H9 (cell line): ENCODE measurements at regions not wholly inside any gene's neighbourhood (a gene's known extent, or its start where the extent isn't known, plus 50 kb on each side); places are given as distances from the start of the nearest gene placed in this dataset.

ENCODE experiments used
- DNase-seq: peaks from one replicate; pipeline ENCODE4 v3.0.0-alpha.2; 2017
- H2AFZ ChIP-seq: one replicate; pipeline ENCODE4 v1.6.1; 2013; ENCODE audit warnings: mild to moderate bottlenecking, low read length, control low read depth, moderate library complexity
- H2AK5ac ChIP-seq: 2 replicates; pipeline ENCODE4 v1.6.1; 2013; ENCODE audit warnings: low read length, control low read depth, mixed read lengths; ENCODE audit not compliant: insufficient read length
- H2BK120ac ChIP-seq: one replicate; pipeline ENCODE4 v1.6.1; 2013; ENCODE audit warnings: low read depth, mild to moderate bottlenecking, low read length, control low read depth, inconsistent platforms; ENCODE audit not compliant: poor library complexity, severe bottlenecking
- H2BK12ac ChIP-seq: 2 replicates; pipeline ENCODE4 v1.6.1; 2013; ENCODE audit warnings: low read length, control low read depth, mixed read lengths, low read depth; ENCODE audit not compliant: insufficient read length
- H2BK15ac ChIP-seq: 2 replicates; pipeline ENCODE4 v1.6.1; 2013; ENCODE audit warnings: low read depth, low read length, control low read depth
- H2BK20ac ChIP-seq: one replicate; pipeline ENCODE4 v1.6.1; 2013; ENCODE audit warnings: low read depth, mild to moderate bottlenecking, low read length, control low read depth, inconsistent platforms; ENCODE audit not compliant: poor library complexity, severe bottlenecking
- H2BK5ac ChIP-seq: 2 replicates; pipeline ENCODE4 v1.6.1; 2013; ENCODE audit warnings: low read length, control low read depth, mixed read lengths; ENCODE audit not compliant: insufficient read length
- H3K14ac ChIP-seq: 2 replicates; pipeline ENCODE4 v1.6.1; 2013; ENCODE audit warnings: low read length, control low read depth; ENCODE audit not compliant: insufficient read depth
- H3K18ac ChIP-seq: 2 replicates; pipeline ENCODE4 v1.6.1; 2013; ENCODE audit warnings: low read depth, mild to moderate bottlenecking, mixed read lengths, low read length, control low read depth; ENCODE audit not compliant: insufficient read length
- H3K23ac ChIP-seq: 2 replicates; pipeline ENCODE4 v1.6.1; 2013; ENCODE audit warnings: low read length, control low read depth, mixed read lengths, low read depth; ENCODE audit not compliant: insufficient read length
- H3K23me2 ChIP-seq: 2 replicates; pipeline ENCODE4 v1.6.1; 2013; ENCODE audit warnings: low read depth, mild to moderate bottlenecking, mixed read lengths, low read length, control low read depth; ENCODE audit not compliant: insufficient read length, poor library complexity, severe bottlenecking
- H3K27ac ChIP-seq: 2 replicates; pipeline ENCODE4 v1.5.1; 2013; ENCODE audit warnings: low read length, control low read depth, mixed read lengths, low read depth; ENCODE audit not compliant: insufficient read length
- H3K27me3 ChIP-seq: 2 replicates; pipeline ENCODE4 v1.6.1; 2013; ENCODE audit warnings: low read length, control low read depth, inconsistent platforms; ENCODE audit not compliant: insufficient read depth
- H3K4ac ChIP-seq: 2 replicates; pipeline ENCODE4 v1.6.1; 2013; ENCODE audit warnings: low read depth, mild to moderate bottlenecking, control low read depth, inconsistent platforms, low read length, moderate library complexity
- H3K4me1 ChIP-seq: 2 replicates; pipeline ENCODE4 v1.6.1; 2013; ENCODE audit warnings: low read length, control low read depth, inconsistent platforms; ENCODE audit not compliant: insufficient read depth
- H3K4me2 ChIP-seq: 2 replicates; pipeline ENCODE4 v1.6.1; 2013; ENCODE audit warnings: low read length, control low read depth, mixed read lengths; ENCODE audit not compliant: insufficient read length, insufficient read depth
- H3K56ac ChIP-seq: 2 replicates; pipeline ENCODE4 v1.6.1; 2013; ENCODE audit warnings: low read depth, mild to moderate bottlenecking, mixed read lengths, low read length, control low read depth; ENCODE audit not compliant: insufficient read length
- H3K79me1 ChIP-seq: 2 replicates; pipeline ENCODE4 v1.6.1; 2013; ENCODE audit warnings: low read depth, mild to moderate bottlenecking, moderate library complexity, low read length, control low read depth, inconsistent platforms; ENCODE audit not compliant: insufficient read depth, poor library complexity, severe bottlenecking
- H3K79me2 ChIP-seq: 2 replicates; pipeline ENCODE4 v1.6.1; 2013; ENCODE audit warnings: low read length, control low read depth, inconsistent platforms; ENCODE audit not compliant: insufficient read depth
- H3K9ac ChIP-seq: 2 replicates; pipeline ENCODE4 v1.6.1; 2013; ENCODE audit warnings: low read length, control low read depth, mixed read lengths; ENCODE audit not compliant: insufficient read length; ENCODE audit errors: extremely low read depth
- H3K9me3 ChIP-seq: one replicate; pipeline ENCODE4 v1.6.1; 2013; ENCODE audit warnings: low read depth, low read length, inconsistent platforms; ENCODE audit not compliant: control insufficient read depth
- H3T11ph ChIP-seq: one replicate; pipeline ENCODE4 v1.6.1; 2013; ENCODE audit warnings: mild to moderate bottlenecking, low read length, control low read depth, inconsistent platforms
- H4K20me1 ChIP-seq: one replicate; pipeline ENCODE4 v1.6.1; 2013; ENCODE audit not compliant: control insufficient read depth, insufficient read length, insufficient read depth
- H4K5ac ChIP-seq: 2 replicates; pipeline ENCODE4 v1.6.1; 2013; ENCODE audit warnings: low read depth, mild to moderate bottlenecking, mixed read lengths, low read length, control low read depth; ENCODE audit not compliant: insufficient read length
- H4K8ac ChIP-seq: replicated peaks from 2 replicates; pipeline ENCODE4 v1.6.1; 2013; ENCODE audit warnings: low read length, control low read depth, mixed read lengths, low read depth; ENCODE audit not compliant: insufficient read length
- H4K91ac ChIP-seq: 2 replicates; pipeline ENCODE4 v1.6.1; 2013; ENCODE audit warnings: low read depth, mild to moderate bottlenecking, moderate library complexity, mixed read lengths, low read length, control low read depth; ENCODE audit not compliant: insufficient read length
- H3K27ac Mint-ChIP-seq, 3 experiments: 2 replicates in 2 of 3; 3 replicates in 1 of 3; pipeline ENCODE4 v1.8.0; 2020 to 2021; ENCODE audit warnings: mixed read lengths in 3 of 3, mild to moderate bottlenecking in 1 of 3, moderate library complexity in 1 of 3
- H3K27me3 Mint-ChIP-seq: 2 replicates; pipeline ENCODE4 v1.8.0; 2021; ENCODE audit warnings: low read depth, mild to moderate bottlenecking, moderate library complexity, mixed read lengths
- H3K36me3 Mint-ChIP-seq, 3 experiments: 2 replicates in 2 of 3; 3 replicates in 1 of 3; pipeline ENCODE4 v1.8.0; 2020 to 2021; ENCODE audit warnings: low read depth in 3 of 3, mixed read lengths in 3 of 3; ENCODE audit not compliant: insufficient read depth in 1 of 3
- H3K4me1 Mint-ChIP-seq, 2 experiments: 2 replicates each; pipeline ENCODE4 v1.8.0; 2020; ENCODE audit warnings: mixed read lengths in 2 of 2
- H3K4me3 Mint-ChIP-seq, 2 experiments: 2 replicates in 1 of 2; 3 replicates in 1 of 2; pipeline ENCODE4 v1.8.0; 2020 to 2021; ENCODE audit warnings: mild to moderate bottlenecking in 2 of 2, mixed read lengths in 2 of 2, moderate library complexity in 1 of 2
- H3K9me3 Mint-ChIP-seq, 2 experiments: 2 replicates in 1 of 2; 3 replicates in 1 of 2; pipeline ENCODE4 v1.8.0; 2020; ENCODE audit warnings: mild to moderate bottlenecking in 2 of 2, mixed read lengths in 2 of 2, moderate library complexity in 1 of 2
- CTCF ChIP-seq: fragments of 200-600 bp; sonication (generic); conservative IDR thresholded peaks from 3 replicates; pipeline ENCODE4 v1.8.0; 2021; ENCODE audit warnings: antibody characterized with exemption, mild to moderate bottlenecking
- WGBS: extraction: QIAGEN DNeasy Blood & Tissue Kit; methylation state at CpG from one replicate; pipeline ENCODE4 v1.1.7; 2013; ENCODE audit warnings: missing lambda C conversion rate, low lambda C conversion rate, mixed read lengths; ENCODE audit not compliant: insufficient read length; ENCODE audit errors: extremely low coverage; 5-methylcytosine and 5-hydroxymethylcytosine counted together

GRCh38 chr7:79684384-79684783 lies 230.9 kb upstream of the MAGI2 start:
- no peak overlapping the region for H2AFZ ChIP-seq
- no peak overlapping the region for H2AK5ac ChIP-seq
- H3K4me2 ChIP-seq: no peak overlapping the region
- no peak for TF ChIP-seq CTCF
- no peak overlapping the region for H3K56ac ChIP-seq
- no peak overlapping the region for H2BK5ac ChIP-seq
- H3K27ac ChIP-seq: no peak overlapping the region
- H3K23me2 ChIP-seq: no peaks in the 10 kb centered on the region
- Mint-ChIP-seq H3K27me3 (no peaks in the 10 kb centered on the region; the same call in none of the 2 replicates), H3K9me3 (no peaks in the 10 kb centered on the region), H3K4me3 (no peak overlapping the region), H3K36me3 (no peaks in the 10 kb centered on the region), H3K27ac (no peak overlapping the region), H3K4me1 (no peaks in the 10 kb centered on the region)
- H2BK20ac ChIP-seq: no peak overlapping the region
- DNase-seq: no peak
- no peaks in the 10 kb centered on the region for H4K20me1 ChIP-seq
- H3K4ac ChIP-seq: no peak overlapping the region
- H3K14ac ChIP-seq: no peak overlapping the region
- no peak overlapping the region for H3K9ac ChIP-seq
- H3K18ac ChIP-seq: no peak overlapping the region
- H3K79me1 ChIP-seq: no peaks in the 10 kb centered on the region
- H4K5ac ChIP-seq: no peak overlapping the region
- no peaks in the 10 kb centered on the region for H3K79me2 ChIP-seq
- H3K23ac ChIP-seq: no peak overlapping the region
- H2BK15ac ChIP-seq: no peak overlapping the region
- H3T11ph ChIP-seq: no peak overlapping the region
- no peaks in the 10 kb centered on the region for H3K27me3 ChIP-seq
- H2BK12ac ChIP-seq: no peak overlapping the region
- H2BK120ac ChIP-seq: no peak overlapping the region
- H4K8ac ChIP-seq: no peak overlapping the region
- H3K9me3 ChIP-seq: no peaks in the 10 kb centered on the region
- no peaks in the 10 kb centered on the region for H3K4me1 ChIP-seq
- WGBS: no CpG with 5 or more reads among the region's 2 CpGs
- no peak overlapping the region for H4K91ac ChIP-seq
